ENCODE measurements at regions not wholly inside any gene's neighbourhood (a gene's known extent, or its start where the extent isn't known, plus 50 kb on each side); places are given as distances from the start of the nearest gene placed in this dataset.

GRCh38 chr9:99373912-99374311, 151.8 kb downstream of the SEC61B start:
- H3K27me3 ChIP-seq: peaks cover 0 to 16% (median 5%) of the 10 kb centered on the region in 3 donors
- WGBS, 5 donors: 61 to 79% (median 74%) methylated on average over 5 of the region's 5 CpGs
- intact Hi-C loops (cut with DNase I; ENCODE audit: low total_unique reads): no loop called here
- TF ChIP-seq EP300 (IDR thresholded peaks at IDR 0.05) (no peak), POLR2AphosphoS5 (IDR thresholded peaks at IDR 0.05) (no peak), POLR2A (IDR thresholded peaks at IDR 0.05) (no peak), CTCF (IDR thresholded peaks at IDR 0.05) (no peak)
- no peak overlapping the region for H3K27ac ChIP-seq
- no peak overlapping the region for H3K4me3 ChIP-seq
- no peaks in the 10 kb centered on the region for H3K36me3 ChIP-seq
- peaks cover 0 to 3% (median 0%) of the 10 kb centered on the region in 4 donors for H3K4me1 ChIP-seq
- no peaks in the 10 kb centered on the region for H3K9me3 ChIP-seq
- no peak for DNase-seq

- intact Hi-C loops (cut with DNase I; ENCODE audit: low total_unique reads): no loop called here
- Histone ChIP-seq H3K27me3 (peaks cover 0 to 9% (median 0%) of the 10 kb centered on the region in 3 donors), H3K36me3 (no peaks in the 10 kb centered on the region), H3K4me3 (no peak overlapping the region), H3K27ac (no peak overlapping the region), H3K4me1 (no peaks in the 10 kb centered on the region), H3K9me3 (no peaks in the 10 kb centered on the region)
- no peak for DNase-seq
- TF ChIP-seq POLR2A (IDR thresholded peaks at IDR 0.05) (no peak), POLR2AphosphoS5 (IDR thresholded peaks at IDR 0.05) (no peak), CTCF (IDR thresholded peaks at IDR 0.05) (no peak), EP300 (IDR thresholded peaks at IDR 0.05) (no peak)
- WGBS, 5 donors: 30 to 65% (median 38%) methylated on average over 1 of the region's 1 CpG
Observed at GRCh38 chr9:99374793-99375192, 152.7 kb downstream of the SEC61B start.

- 76 to 82% (median 80%) methylated on average over 3 of the region's 3 CpGs for WGBS, 5 donors
- TF ChIP-seq EP300 (IDR thresholded peaks at IDR 0.05) (no peak), POLR2AphosphoS5 (IDR thresholded peaks at IDR 0.05) (no peak), POLR2A (IDR thresholded peaks at IDR 0.05) (no peak), CTCF (IDR thresholded peaks at IDR 0.05) (no peak)
- Histone ChIP-seq H3K4me3 (no peak overlapping the region), H3K9me3 (no peaks in the 10 kb centered on the region), H3K36me3 (no peaks in the 10 kb centered on the region), H3K27me3 (peaks cover 0 to 8% (median 0%) of the 10 kb centered on the region in 3 donors), H3K27ac (no peak overlapping the region), H3K4me1 (no peaks in the 10 kb centered on the region)
- intact Hi-C loops (cut with DNase I; ENCODE audit: low total_unique reads): no loop called here
- no peak for DNase-seq
Observed at GRCh38 chr9:99375481-99375880, 153.4 kb downstream of the SEC61B start.

GRCh38 chr9:99377790-99378775, 156.0 kb downstream of the SEC61B start:
- WGBS, 5 donors: 47 to 65% (median 55%) methylated on average over 10 of the region's 10 CpGs
- Histone ChIP-seq H3K9me3 (no peaks in the 10 kb centered on the region), H3K27ac (no peak overlapping the region)

More at GRCh38 chr9:99377790-99378775, 156.0 kb downstream of the SEC61B start:
- intact Hi-C loops (cut with DNase I; ENCODE audit: low total_unique reads): no loop called here
- Histone ChIP-seq H3K4me3 (no peak overlapping the region), H3K4me1 (no peaks in the 10 kb centered on the region), H3K36me3 (no peaks in the 10 kb centered on the region), H3K27me3 (peaks cover 0 to 8% (median 0%) of the 10 kb centered on the region in 3 donors)
- DNase-seq: no peak
- TF ChIP-seq CTCF (IDR thresholded peaks at IDR 0.05): no peak
- TF ChIP-seq POLR2A (IDR thresholded peaks at IDR 0.05): no peak
- TF ChIP-seq POLR2AphosphoS5 (IDR thresholded peaks at IDR 0.05): no peak
- TF ChIP-seq EP300 (IDR thresholded peaks at IDR 0.05): no peak
